22Rv1 (cell line): ENCODE measurements at regions not wholly inside any gene's neighbourhood (a gene's known extent, or its start where the extent isn't known, plus 50 kb on each side); places are given as distances from the start of the nearest gene placed in this dataset.

Experiments
- H3K27ac ChIP-seq: fragments of 450-650 bp; 2 replicates; pipeline ENCODE4 v1.5.1; 2017
- CTCF ChIP-seq: fragments of 450-650 bp; IDR thresholded peaks from 2 replicates; pipeline ENCODE4 v1.5.1; 2017; ENCODE audit warnings: mild to moderate bottlenecking
- ZFX ChIP-seq: fragments of 450-650 bp; IDR thresholded peaks from 2 replicates; pipeline ENCODE4 v1.6.1; 2017; ENCODE audit warnings: antibody characterized with exemption, borderline replicate concordance

GRCh38 chr6:155523821-155524651, 68.4 kb upstream of the NOX3 start:
- TF ChIP-seq CTCF (no peak), ZFX (no peak)
- H3K27ac ChIP-seq: no peak overlapping the region

GRCh38 chr6:155521719-155522118, 66.1 kb upstream of the NOX3 start:
- H3K27ac ChIP-seq: no peak overlapping the region
- TF ChIP-seq CTCF: no peak
- TF ChIP-seq ZFX: no peak

GRCh38 chr6:155520078-155520477, 64.4 kb upstream of the NOX3 start:
- no peak overlapping the region for H3K27ac ChIP-seq
- TF ChIP-seq CTCF: no peak
- TF ChIP-seq ZFX: no peak

GRCh38 chr6:155519176-155519738, 63.6 kb upstream of the NOX3 start:
- TF ChIP-seq ZFX: no peak
- TF ChIP-seq CTCF: no peak
- no peak overlapping the region for H3K27ac ChIP-seq

GRCh38 chr6:155517294-155517693, 61.7 kb upstream of the NOX3 start:
- TF ChIP-seq CTCF (no peak), ZFX (no peak)
- no peak overlapping the region for H3K27ac ChIP-seq

GRCh38 chr6:155510879-155511278, 55.2 kb upstream of the NOX3 start:
- TF ChIP-seq CTCF (no peak), ZFX (no peak)
- no peak overlapping the region for H3K27ac ChIP-seq
